ENCODE measurements at regions not wholly inside any gene's neighbourhood (a gene's known extent, or its start where the extent isn't known, plus 50 kb on each side); places are given as distances from the start of the nearest gene placed in this dataset.
A peak's percentile ranks its signal among the peaks of the same experiment; 100 is the strongest.

GRCh38 chr3:87426918-87427317, 150.5 kb upstream of the POU1F1 start:
- no peaks in the 10 kb centered on the region for H3K9me3 ChIP-seq (ENCODE audit: low read depth, low read length, poor library complexity, severe bottlenecking)
- intact Hi-C loops (cut with micrococcal nuclease; ENCODE audit: unreplicated experiment), result no loop called here
- BruUV-seq (replicated peaks), result no TSS peak
- POLR2A ChIA-PET (ENCODE audit: low non-redundant PET), result no interaction called here
- no peaks in the 10 kb centered on the region for H3K36me3 ChIP-seq (ENCODE audit: insufficient read depth, low read length, poor library complexity, severe bottlenecking)
- peak; percentile 4 for DNase-seq (ENCODE audit: low spot score)
- H3K27ac ChIP-seq (ENCODE audit: low read depth, low read length, poor library complexity, severe bottlenecking), result no peak overlapping the region
- no peaks in the 10 kb centered on the region for H3K4me1 ChIP-seq (ENCODE audit: insufficient read depth, low read length, poor library complexity, severe bottlenecking)
- TF ChIP-seq EZH2 (IDR thresholded peaks at IDR 0.05; ENCODE audit: borderline replicate concordance, low read depth, low read length, poor library complexity, severe bottlenecking), result no peak
- TF ChIP-seq, protein P1, sequence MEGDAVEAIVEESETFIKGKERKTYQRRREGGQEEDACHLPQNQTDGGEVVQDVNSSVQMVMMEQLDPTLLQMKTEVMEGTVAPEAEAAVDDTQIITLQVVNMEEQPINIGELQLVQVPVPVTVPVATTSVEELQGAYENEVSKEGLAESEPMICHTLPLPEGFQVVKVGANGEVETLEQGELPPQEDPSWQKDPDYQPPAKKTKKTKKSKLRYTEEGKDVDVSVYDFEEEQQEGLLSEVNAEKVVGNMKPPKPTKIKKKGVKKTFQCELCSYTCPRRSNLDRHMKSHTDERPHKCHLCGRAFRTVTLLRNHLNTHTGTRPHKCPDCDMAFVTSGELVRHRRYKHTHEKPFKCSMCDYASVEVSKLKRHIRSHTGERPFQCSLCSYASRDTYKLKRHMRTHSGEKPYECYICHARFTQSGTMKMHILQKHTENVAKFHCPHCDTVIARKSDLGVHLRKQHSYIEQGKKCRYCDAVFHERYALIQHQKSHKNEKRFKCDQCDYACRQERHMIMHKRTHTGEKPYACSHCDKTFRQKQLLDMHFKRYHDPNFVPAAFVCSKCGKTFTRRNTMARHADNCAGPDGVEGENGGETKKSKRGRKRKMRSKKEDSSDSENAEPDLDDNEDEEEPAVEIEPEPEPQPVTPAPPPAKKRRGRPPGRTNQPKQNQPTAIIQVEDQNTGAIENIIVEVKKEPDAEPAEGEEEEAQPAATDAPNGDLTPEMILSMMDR (conservative IDR thresholded peaks at IDR 0.05; ENCODE audit: low read depth, low read length), result no peak
- CTCF ChIA-PET, result no interaction called here
- H3K27me3 ChIP-seq (replicated peaks; ENCODE audit: insufficient read depth, low read depth, low read length, poor library complexity), result no peaks in the 10 kb centered on the region
- H3K4me3 ChIP-seq (ENCODE audit: low read depth, low read length, poor library complexity, severe bottlenecking), result no peak overlapping the region

GRCh38 chr3:87425056-87425455, 148.7 kb upstream of the POU1F1 start:
- Histone ChIP-seq H3K9me3 (ENCODE audit: low read depth, low read length, poor library complexity, severe bottlenecking) (no peaks in the 10 kb centered on the region), H3K4me3 (ENCODE audit: low read depth, low read length, poor library complexity, severe bottlenecking) (no peak overlapping the region), H3K27ac (ENCODE audit: low read depth, low read length, poor library complexity, severe bottlenecking) (no peak overlapping the region), H3K36me3 (ENCODE audit: insufficient read depth, low read length, poor library complexity, severe bottlenecking) (no peaks in the 10 kb centered on the region), H3K4me1 (ENCODE audit: insufficient read depth, low read length, poor library complexity, severe bottlenecking) (no peaks in the 10 kb centered on the region), H3K27me3 (replicated peaks; ENCODE audit: insufficient read depth, low read depth, low read length, poor library complexity) (no peaks in the 10 kb centered on the region)
- ChIA-PET POLR2A (ENCODE audit: low non-redundant PET) (no interaction called here), CTCF (no interaction called here)
- no TSS peak for BruUV-seq (replicated peaks)
- intact Hi-C loops (cut with micrococcal nuclease; ENCODE audit: unreplicated experiment), result no loop called here
- TF ChIP-seq EZH2 (IDR thresholded peaks at IDR 0.05; ENCODE audit: borderline replicate concordance, low read depth, low read length, poor library complexity, severe bottlenecking), result no peak
- TF ChIP-seq, protein P1 (conservative IDR thresholded peaks at IDR 0.05; ENCODE audit: low read depth, low read length), result no peak
- DNase-seq (ENCODE audit: low spot score), result no peak

GRCh38 chr3:87423336-87423735, 147.0 kb upstream of the POU1F1 start:
- H3K4me3 ChIP-seq (ENCODE audit: low read depth, low read length, poor library complexity, severe bottlenecking), result no peak overlapping the region
- ChIA-PET POLR2A (ENCODE audit: low non-redundant PET) (no interaction called here), CTCF (no interaction called here)

More at GRCh38 chr3:87423336-87423735, 147.0 kb upstream of the POU1F1 start:
- H3K9me3 ChIP-seq (ENCODE audit: low read depth, low read length, poor library complexity, severe bottlenecking), result no peaks in the 10 kb centered on the region
- TF ChIP-seq, protein P1 (conservative IDR thresholded peaks at IDR 0.05; ENCODE audit: low read depth, low read length), result no peak
- TF ChIP-seq EZH2 (IDR thresholded peaks at IDR 0.05; ENCODE audit: borderline replicate concordance, low read depth, low read length, poor library complexity, severe bottlenecking), result no peak
- intact Hi-C loops (cut with micrococcal nuclease; ENCODE audit: unreplicated experiment), result no loop called here
- H3K27me3 ChIP-seq (replicated peaks; ENCODE audit: insufficient read depth, low read depth, low read length, poor library complexity), result no peaks in the 10 kb centered on the region
- no peaks in the 10 kb centered on the region for H3K4me1 ChIP-seq (ENCODE audit: insufficient read depth, low read length, poor library complexity, severe bottlenecking)
- H3K27ac ChIP-seq (ENCODE audit: low read depth, low read length, poor library complexity, severe bottlenecking), result no peak overlapping the region
- no peaks in the 10 kb centered on the region for H3K36me3 ChIP-seq (ENCODE audit: insufficient read depth, low read length, poor library complexity, severe bottlenecking)
- DNase-seq (ENCODE audit: low spot score), result no peak
- BruUV-seq (replicated peaks), result no TSS peak
